TTC549 (cell line): ENCODE measurements at regions not wholly inside any gene's neighbourhood (a gene's known extent, or its start where the extent isn't known, plus 50 kb on each side); places are given as distances from the start of the nearest gene placed in this dataset.
A peak's percentile ranks its signal among the peaks of the same experiment; 100 is the strongest.
"Not testable (repeated sequence)": the region's sequence is repeated elsewhere in the genome, so short reads cannot be mapped to it uniquely, and the experiment has no call there.

Experiments used
- FAIRE-seq: peaks from 2 replicates; lab custom pipeline; 2012; peaks lifted over from hg19 to GRCh38; lab: Jason Lieb, UNC

GRCh38 chr1:149841597-149842238 lies 57.6 kb upstream of the BOLA1 start:
- not testable (repeated sequence) for FAIRE-seq

GRCh38 chr1:149842458-149843064 lies 56.8 kb upstream of the BOLA1 start:
- FAIRE-seq = peak; percentile 95

- no peak for FAIRE-seq
Observed at GRCh38 chr1:149843431-149844041, 55.8 kb upstream of the BOLA1 start.

- no peak for FAIRE-seq
Observed at GRCh38 chr1:149844101-149844500, 55.3 kb upstream of the BOLA1 start.

GRCh38 chr1:149844650-149845255 lies 54.6 kb upstream of the BOLA1 start:
- no peak for FAIRE-seq

- no peak for FAIRE-seq
Observed at GRCh38 chr1:149845416-149845815, 54.0 kb upstream of the BOLA1 start.

GRCh38 chr1:149846042-149846441 lies 53.3 kb upstream of the BOLA1 start:
- FAIRE-seq = no peak

- no peak for FAIRE-seq
Observed at GRCh38 chr1:149846593-149847466, 52.5 kb upstream of the BOLA1 start.

GRCh38 chr1:149848340-149849110 lies 50.8 kb upstream of the BOLA1 start:
- no peak for FAIRE-seq

GRCh38 chr1:149849111-149849946 lies 50.0 kb upstream of the BOLA1 start:
- no peak for FAIRE-seq
